GM19043 (cell line): ENCODE measurements at regions not wholly inside any gene's neighbourhood (a gene's known extent, or its start where the extent isn't known, plus 50 kb on each side); places are given as distances from the start of the nearest gene placed in this dataset.

Experiments used
- ATAC-seq: cut with Tn5 transposase; IDR thresholded peaks from one replicate; pipeline ENCODE4 v1.9.1; 2021; ENCODE audit warnings: low read depth; ENCODE audit not compliant: unreplicated experiment

GRCh38 chr10:3293581-3294431 is 121.2 kb upstream of the PITRM1 start:
- no peak for ATAC-seq

GRCh38 chr10:3292636-3293035 is 120.1 kb upstream of the PITRM1 start:
- ATAC-seq: no peak

GRCh38 chr10:3290550-3290949 is 118.0 kb upstream of the PITRM1 start:
- ATAC-seq: no peak

- no peak for ATAC-seq
These were observed 115.2 kb upstream of the PITRM1 start for GRCh38 chr10:3287572-3288445.

- ATAC-seq: no peak
These were observed 110.1 kb upstream of the PITRM1 start for GRCh38 chr10:3282674-3283017.

GRCh38 chr10:3281941-3282673 is 109.5 kb upstream of the PITRM1 start:
- ATAC-seq: no peak

GRCh38 chr10:3278771-3279170 is 106.2 kb upstream of the PITRM1 start:
- no peak for ATAC-seq

GRCh38 chr10:3277566-3277965 is 105.0 kb upstream of the PITRM1 start:
- ATAC-seq: no peak

GRCh38 chr10:3274414-3274813 is 101.8 kb upstream of the PITRM1 start:
- no peak for ATAC-seq

- ATAC-seq: no peak
These were observed 101.4 kb upstream of the PITRM1 start for GRCh38 chr10:3273966-3274365.

GRCh38 chr10:3272300-3272699 is 99.7 kb upstream of the PITRM1 start:
- no peak for ATAC-seq

- no peak for ATAC-seq
These were observed 99.0 kb upstream of the PITRM1 start for GRCh38 chr10:3271354-3272115.

GRCh38 chr10:3270577-3271316 is 98.2 kb upstream of the PITRM1 start:
- no peak for ATAC-seq

GRCh38 chr10:3268025-3268424 is 95.4 kb upstream of the PITRM1 start:
- ATAC-seq: no peak

- no peak for ATAC-seq
These were observed 92.5 kb upstream of the PITRM1 start for GRCh38 chr10:3265088-3265487.

GRCh38 chr10:3264161-3264761 is 91.7 kb upstream of the PITRM1 start:
- no peak for ATAC-seq

GRCh38 chr10:3263747-3264146 is 91.2 kb upstream of the PITRM1 start:
- ATAC-seq: no peak

- no peak for ATAC-seq
These were observed 90.5 kb upstream of the PITRM1 start for GRCh38 chr10:3263082-3263481.

- no peak for ATAC-seq
These were observed 89.3 kb upstream of the PITRM1 start for GRCh38 chr10:3261921-3262320.
